ENCODE measurements at regions not wholly inside any gene's neighbourhood (a gene's known extent, or its start where the extent isn't known, plus 50 kb on each side); places are given as distances from the start of the nearest gene placed in this dataset.

- H3K27me3 ChIP-seq (replicated peaks; ENCODE audit: insufficient read depth), result no peaks in the 10 kb centered on the region
- no peaks in the 10 kb centered on the region for H3K9me3 ChIP-seq
- H3K36me3 ChIP-seq, result no peaks in the 10 kb centered on the region
- no peak overlapping the region for H3K27ac ChIP-seq
- no peak for ATAC-seq (ENCODE audit: insufficient number of reproducible peaks, low FRiP score, low read depth)
- DNase-seq (ENCODE audit: low spot score), result no peak
- TF ChIP-seq, protein P1, sequence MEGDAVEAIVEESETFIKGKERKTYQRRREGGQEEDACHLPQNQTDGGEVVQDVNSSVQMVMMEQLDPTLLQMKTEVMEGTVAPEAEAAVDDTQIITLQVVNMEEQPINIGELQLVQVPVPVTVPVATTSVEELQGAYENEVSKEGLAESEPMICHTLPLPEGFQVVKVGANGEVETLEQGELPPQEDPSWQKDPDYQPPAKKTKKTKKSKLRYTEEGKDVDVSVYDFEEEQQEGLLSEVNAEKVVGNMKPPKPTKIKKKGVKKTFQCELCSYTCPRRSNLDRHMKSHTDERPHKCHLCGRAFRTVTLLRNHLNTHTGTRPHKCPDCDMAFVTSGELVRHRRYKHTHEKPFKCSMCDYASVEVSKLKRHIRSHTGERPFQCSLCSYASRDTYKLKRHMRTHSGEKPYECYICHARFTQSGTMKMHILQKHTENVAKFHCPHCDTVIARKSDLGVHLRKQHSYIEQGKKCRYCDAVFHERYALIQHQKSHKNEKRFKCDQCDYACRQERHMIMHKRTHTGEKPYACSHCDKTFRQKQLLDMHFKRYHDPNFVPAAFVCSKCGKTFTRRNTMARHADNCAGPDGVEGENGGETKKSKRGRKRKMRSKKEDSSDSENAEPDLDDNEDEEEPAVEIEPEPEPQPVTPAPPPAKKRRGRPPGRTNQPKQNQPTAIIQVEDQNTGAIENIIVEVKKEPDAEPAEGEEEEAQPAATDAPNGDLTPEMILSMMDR (IDR thresholded peaks at IDR 0.05), result no peak
- H3K4me1 ChIP-seq (ENCODE audit: control insufficient read depth in 1 of 2, low read depth in 2 of 2), result peaks cover 1 to 3% of the 10 kb centered on the region in 2 donors
- no peak overlapping the region for H3K4me3 ChIP-seq
Measured at GRCh38 chr21:18524097-18524880, 120.7 kb upstream of the TMPRSS15 start.

DNA sequence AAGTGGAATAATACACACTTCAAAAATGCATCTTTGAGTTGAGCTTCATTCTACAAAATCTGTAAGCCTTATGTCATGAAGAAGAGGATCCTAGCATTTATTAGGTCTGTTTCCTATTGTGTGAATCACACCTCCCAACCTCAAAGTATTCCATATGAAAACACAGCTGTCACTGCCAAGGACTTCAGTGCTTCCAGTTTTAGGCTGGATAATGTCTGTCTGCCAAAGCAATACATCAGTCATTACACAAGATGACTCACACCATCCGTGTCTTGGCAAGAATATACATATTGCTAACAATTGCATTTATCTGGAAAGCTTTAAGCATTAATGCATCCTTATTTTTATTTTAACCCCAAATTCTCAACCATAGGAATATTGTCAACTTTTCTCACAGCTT is 125.7 kb upstream of the TMPRSS15 start:
- no peak overlapping the region for H3K4me3 ChIP-seq
- TF ChIP-seq, protein P1 (IDR thresholded peaks at IDR 0.05), result no peak
- H3K36me3 ChIP-seq, result no peaks in the 10 kb centered on the region
- no peaks in the 10 kb centered on the region for H3K9me3 ChIP-seq
- DNase-seq (ENCODE audit: low spot score), result no peak
- no peaks in the 10 kb centered on the region for H3K27me3 ChIP-seq (replicated peaks; ENCODE audit: insufficient read depth)
- no peak overlapping the region for H3K27ac ChIP-seq
- no peak for ATAC-seq (ENCODE audit: insufficient number of reproducible peaks, low FRiP score, low read depth)
- H3K4me1 ChIP-seq (ENCODE audit: control insufficient read depth in 1 of 2, low read depth in 2 of 2), result peaks cover 3 to 4% of the 10 kb centered on the region in 2 donors

DNA sequence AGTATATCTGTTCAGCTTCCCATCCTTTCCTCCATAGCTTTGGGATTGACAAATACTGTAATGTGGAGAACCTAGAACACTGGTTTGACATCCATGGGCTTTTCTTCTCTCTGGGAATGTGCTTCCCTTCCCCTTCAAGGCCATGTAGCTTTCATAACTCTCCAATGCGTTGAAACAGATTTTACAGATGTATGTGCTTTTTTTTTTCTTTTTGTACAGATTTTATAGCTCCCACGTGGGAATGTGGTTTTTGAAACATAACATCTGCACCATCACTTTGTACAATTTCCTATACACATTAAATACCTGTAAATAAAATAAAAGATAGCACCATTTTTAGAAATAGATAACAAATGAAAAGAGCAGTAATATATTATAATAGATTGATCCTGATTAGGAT is 138.5 kb upstream of the TMPRSS15 start:
- ATAC-seq (ENCODE audit: insufficient number of reproducible peaks, low FRiP score, low read depth), result no peak

GRCh38 chr21:18545908-18546307 is 142.3 kb upstream of the TMPRSS15 start:
- Histone ChIP-seq H3K27ac (no peak overlapping the region), H3K36me3 (no peaks in the 10 kb centered on the region), H3K9me3 (no peaks in the 10 kb centered on the region), H3K27me3 (replicated peaks; ENCODE audit: insufficient read depth) (no peaks in the 10 kb centered on the region), H3K4me3 (no peak overlapping the region), H3K4me1 (ENCODE audit: control insufficient read depth in 1 of 2, low read depth in 2 of 2) (no peaks in the 10 kb centered on the region)
- TF ChIP-seq, protein P1 (IDR thresholded peaks at IDR 0.05), result no peak
- DNase-seq (ENCODE audit: low spot score) (no peak), ATAC-seq (ENCODE audit: insufficient number of reproducible peaks, low FRiP score, low read depth) (no peak)

More for the DNA sequence above, 138.5 kb upstream of the TMPRSS15 start:
- Histone ChIP-seq H3K4me1 (ENCODE audit: control insufficient read depth in 1 of 2, low read depth in 2 of 2) (no peaks in the 10 kb centered on the region), H3K9me3 (no peaks in the 10 kb centered on the region), H3K27ac (no peak overlapping the region), H3K4me3 (no peak overlapping the region), H3K36me3 (no peaks in the 10 kb centered on the region), H3K27me3 (replicated peaks; ENCODE audit: insufficient read depth) (no peaks in the 10 kb centered on the region)
- TF ChIP-seq, protein P1 (IDR thresholded peaks at IDR 0.05), result no peak
- DNase-seq (ENCODE audit: low spot score), result no peak

DNA sequence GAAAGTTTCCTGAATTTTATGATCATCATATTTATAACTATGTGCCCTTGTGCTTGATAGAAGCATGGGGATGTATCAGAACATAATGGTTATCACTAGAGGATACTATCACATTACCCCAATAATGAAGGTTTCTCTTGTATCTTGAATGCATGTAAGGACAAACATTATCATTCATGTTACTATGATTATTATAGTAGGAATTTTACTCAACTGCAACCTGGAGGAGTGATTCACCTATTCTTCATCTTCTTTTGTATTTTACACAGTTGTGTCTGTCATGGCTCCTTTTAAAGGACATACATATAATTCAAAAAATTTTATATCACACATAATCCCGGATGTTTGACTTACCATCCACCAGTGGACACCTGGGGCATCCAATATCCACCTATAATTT is 143.8 kb upstream of the TMPRSS15 start:
- H3K27me3 ChIP-seq (replicated peaks; ENCODE audit: insufficient read depth), result no peaks in the 10 kb centered on the region
- H3K36me3 ChIP-seq, result no peaks in the 10 kb centered on the region
- H3K9me3 ChIP-seq, result no peaks in the 10 kb centered on the region
- ATAC-seq (ENCODE audit: insufficient number of reproducible peaks, low FRiP score, low read depth), result no peak
- H3K27ac ChIP-seq, result no peak overlapping the region
- TF ChIP-seq, protein P1 (IDR thresholded peaks at IDR 0.05), result no peak
- no peaks in the 10 kb centered on the region for H3K4me1 ChIP-seq (ENCODE audit: control insufficient read depth in 1 of 2, low read depth in 2 of 2)
- no peak for DNase-seq (ENCODE audit: low spot score)
- no peak overlapping the region for H3K4me3 ChIP-seq
